ENCODE measurements at regions not wholly inside any gene's neighbourhood (a gene's known extent, or its start where the extent isn't known, plus 50 kb on each side); places are given as distances from the start of the nearest gene placed in this dataset.

- DNase-seq (no peak), ATAC-seq (no peak)
- Histone ChIP-seq H3K27ac (no peak overlapping the region), H3K9me3 (no peaks in the 10 kb centered on the region), H3K27me3 (no peaks in the 10 kb centered on the region), H3K4me3 (no peak overlapping the region), H3K4me1 (no peaks in the 10 kb centered on the region), H3K36me3 (replicated peaks in 1 of 2; ENCODE audit: insufficient read depth in 1 of 2, low read depth in 2 of 2) (no peaks in the 10 kb centered on the region)
- TF ChIP-seq CTCF (IDR thresholded peaks at IDR 0.05) (no peak), POLR2A (IDR thresholded peaks at IDR 0.05) (no peak)
- 53 to 59% methylated on average over 3 of the region's 3 CpGs for WGBS, 2 donors
- intact Hi-C loops (cut with DNase I) = no loop called here
Observed at GRCh38 chr2:163213661-163214081, 375.1 kb upstream of the KCNH7 start.

- Histone ChIP-seq H3K4me1 (no peaks in the 10 kb centered on the region), H3K9me3 (no peaks in the 10 kb centered on the region), H3K36me3 (replicated peaks in 1 of 2; ENCODE audit: insufficient read depth in 1 of 2, low read depth in 2 of 2) (no peaks in the 10 kb centered on the region), H3K4me3 (no peak overlapping the region), H3K27me3 (no peaks in the 10 kb centered on the region), H3K27ac (no peak overlapping the region)
- WGBS, 2 donors = 82 to 83% methylated on average over 1 of the region's 1 CpG
- no peak for DNase-seq
- ATAC-seq = no peak
- intact Hi-C loops (cut with DNase I) = no loop called here
- TF ChIP-seq CTCF (IDR thresholded peaks at IDR 0.05) = no peak
- TF ChIP-seq POLR2A (IDR thresholded peaks at IDR 0.05) = no peak
Observed at GRCh38 chr2:163210430-163210918, 371.9 kb upstream of the KCNH7 start.

- H3K9me3 ChIP-seq = no peaks in the 10 kb centered on the region
- TF ChIP-seq POLR2A (IDR thresholded peaks at IDR 0.05) (no peak), CTCF (IDR thresholded peaks at IDR 0.05) (no peak)
- H3K27me3 ChIP-seq = no peaks in the 10 kb centered on the region
- no peaks in the 10 kb centered on the region for H3K4me1 ChIP-seq
- intact Hi-C loops (cut with DNase I) = no loop called here
- H3K27ac ChIP-seq = no peak overlapping the region
- no peak overlapping the region for H3K4me3 ChIP-seq
- ATAC-seq (no peak), DNase-seq (no peak)
- 64 to 80% methylated on average over 2 of the region's 2 CpGs for WGBS, 2 donors
- no peaks in the 10 kb centered on the region for H3K36me3 ChIP-seq (replicated peaks in 1 of 2; ENCODE audit: insufficient read depth in 1 of 2, low read depth in 2 of 2)
Observed at GRCh38 chr2:163207693-163208370, 369.3 kb upstream of the KCNH7 start.

- Histone ChIP-seq H3K27me3 (no peaks in the 10 kb centered on the region), H3K4me3 (no peak overlapping the region), H3K36me3 (replicated peaks in 1 of 2; ENCODE audit: insufficient read depth in 1 of 2, low read depth in 2 of 2) (no peaks in the 10 kb centered on the region), H3K4me1 (no peaks in the 10 kb centered on the region), H3K27ac (no peak overlapping the region), H3K9me3 (no peaks in the 10 kb centered on the region)
- 58% methylated on average over 7 of the region's 7 CpGs for WGBS, 2 donors
- no peak for ATAC-seq
- intact Hi-C loops (cut with DNase I) = no loop called here
- TF ChIP-seq CTCF (IDR thresholded peaks at IDR 0.05) (no peak), POLR2A (IDR thresholded peaks at IDR 0.05) (no peak)
- DNase-seq = no peak
Observed at GRCh38 chr2:163205589-163206254, 367.2 kb upstream of the KCNH7 start.

Data from body of pancreas (tissue), 4 donors.